GM12875 (cell line): ENCODE measurements at regions not wholly inside any gene's neighbourhood (a gene's known extent, or its start where the extent isn't known, plus 50 kb on each side); places are given as distances from the start of the nearest gene placed in this dataset.

Source experiments
- H3K4me3 ChIP-seq: one replicate; pipeline ENCODE4 v1.5.1; 2011; ENCODE audit warnings: low read depth, low read length, control low read depth
- TF ChIP-seq, protein P1 (sequence below): IDR thresholded peaks from 2 replicates; pipeline ENCODE4 v1.5.1; 2011; ENCODE audit warnings: low read depth, mild to moderate bottlenecking, control low read depth, inconsistent platforms, low read length, moderate library complexity, borderline replicate concordance; ENCODE audit not compliant: insufficient read depth

DNA sequence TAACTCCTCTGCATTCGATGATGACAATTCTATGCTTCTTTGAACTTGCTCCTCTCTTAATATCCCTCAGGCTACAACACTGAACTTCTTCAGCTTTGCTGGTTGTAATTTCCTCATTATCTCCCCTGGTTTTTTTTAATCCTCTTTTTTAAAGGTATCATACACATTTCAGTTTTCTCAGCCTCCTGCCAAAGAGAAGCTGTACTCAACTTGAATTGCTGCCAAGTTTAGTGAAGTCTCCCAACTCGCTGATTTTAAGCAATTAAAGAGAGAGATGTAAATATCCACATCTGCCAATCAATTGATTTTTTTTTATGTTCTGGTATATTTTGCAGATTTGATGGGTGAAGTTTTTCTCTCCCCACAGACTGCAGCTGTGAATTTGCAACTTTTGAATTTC lies 817.8 kb downstream of the GALC start:
- no peak overlapping the region for H3K4me3 ChIP-seq
- TF ChIP-seq, protein P1, sequence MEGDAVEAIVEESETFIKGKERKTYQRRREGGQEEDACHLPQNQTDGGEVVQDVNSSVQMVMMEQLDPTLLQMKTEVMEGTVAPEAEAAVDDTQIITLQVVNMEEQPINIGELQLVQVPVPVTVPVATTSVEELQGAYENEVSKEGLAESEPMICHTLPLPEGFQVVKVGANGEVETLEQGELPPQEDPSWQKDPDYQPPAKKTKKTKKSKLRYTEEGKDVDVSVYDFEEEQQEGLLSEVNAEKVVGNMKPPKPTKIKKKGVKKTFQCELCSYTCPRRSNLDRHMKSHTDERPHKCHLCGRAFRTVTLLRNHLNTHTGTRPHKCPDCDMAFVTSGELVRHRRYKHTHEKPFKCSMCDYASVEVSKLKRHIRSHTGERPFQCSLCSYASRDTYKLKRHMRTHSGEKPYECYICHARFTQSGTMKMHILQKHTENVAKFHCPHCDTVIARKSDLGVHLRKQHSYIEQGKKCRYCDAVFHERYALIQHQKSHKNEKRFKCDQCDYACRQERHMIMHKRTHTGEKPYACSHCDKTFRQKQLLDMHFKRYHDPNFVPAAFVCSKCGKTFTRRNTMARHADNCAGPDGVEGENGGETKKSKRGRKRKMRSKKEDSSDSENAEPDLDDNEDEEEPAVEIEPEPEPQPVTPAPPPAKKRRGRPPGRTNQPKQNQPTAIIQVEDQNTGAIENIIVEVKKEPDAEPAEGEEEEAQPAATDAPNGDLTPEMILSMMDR = no peak

DNA sequence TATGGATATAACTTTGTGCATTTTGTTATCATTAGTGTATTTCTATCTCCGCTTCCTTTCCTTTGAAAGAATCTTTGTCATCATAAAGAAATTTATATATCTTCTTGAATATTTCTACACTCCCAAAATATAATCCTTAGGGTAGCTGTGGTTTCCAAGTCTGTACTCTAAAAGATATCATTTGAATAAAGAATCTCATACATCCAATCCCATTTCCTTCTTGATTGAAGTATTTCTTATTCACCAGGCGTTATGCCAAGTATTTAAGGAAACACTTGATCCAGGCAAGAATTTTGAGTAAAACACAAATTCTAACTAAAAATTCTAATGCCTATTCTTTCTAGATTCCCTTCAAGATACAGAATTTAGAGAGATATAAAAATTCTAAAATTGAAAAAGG lies 821.8 kb downstream of the GALC start:
- H3K4me3 ChIP-seq = no peak overlapping the region
- TF ChIP-seq, protein P1 = no peak

DNA sequence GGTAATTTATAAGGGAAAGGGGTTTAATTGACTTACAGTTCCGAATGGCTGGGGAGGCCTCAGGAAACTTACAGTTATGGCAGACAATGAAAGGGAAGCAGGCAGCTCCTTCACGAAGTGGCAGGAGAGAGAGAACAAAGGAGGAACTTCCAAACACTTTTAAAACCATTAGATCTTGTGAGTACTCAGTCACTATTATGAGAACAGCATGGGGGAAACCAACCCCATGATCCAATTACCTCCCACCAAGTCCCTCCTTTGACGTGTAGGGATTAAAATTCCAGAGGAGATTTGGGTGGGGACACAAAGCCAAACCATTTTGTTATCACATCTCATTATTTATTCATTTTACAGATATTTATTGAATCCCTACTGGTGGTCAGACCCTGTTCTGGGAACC lies 822.8 kb downstream of the GALC start:
- H3K4me3 ChIP-seq = no peak overlapping the region
- TF ChIP-seq, protein P1 = no peak

DNA sequence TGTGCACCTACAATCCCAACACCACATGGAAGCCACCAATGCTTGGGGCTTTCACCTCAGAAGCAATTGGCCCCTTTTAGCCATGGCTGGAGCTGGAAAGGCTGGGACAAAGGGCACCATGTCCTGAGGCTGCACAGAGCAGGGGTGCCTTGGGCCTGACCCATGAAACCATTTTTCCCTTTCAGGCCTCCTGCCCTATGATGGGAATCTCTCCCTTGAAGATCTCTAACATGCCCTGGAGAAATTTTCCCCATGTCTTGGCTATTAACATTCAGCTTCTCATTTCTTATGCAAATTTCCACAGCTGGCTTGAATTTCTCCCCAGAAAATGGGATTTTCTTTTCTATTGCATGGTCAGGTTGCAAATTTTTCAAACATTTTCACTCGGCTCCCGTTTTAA lies 823.6 kb downstream of the GALC start:
- no peak overlapping the region for H3K4me3 ChIP-seq
- TF ChIP-seq, protein P1 = no peak

DNA sequence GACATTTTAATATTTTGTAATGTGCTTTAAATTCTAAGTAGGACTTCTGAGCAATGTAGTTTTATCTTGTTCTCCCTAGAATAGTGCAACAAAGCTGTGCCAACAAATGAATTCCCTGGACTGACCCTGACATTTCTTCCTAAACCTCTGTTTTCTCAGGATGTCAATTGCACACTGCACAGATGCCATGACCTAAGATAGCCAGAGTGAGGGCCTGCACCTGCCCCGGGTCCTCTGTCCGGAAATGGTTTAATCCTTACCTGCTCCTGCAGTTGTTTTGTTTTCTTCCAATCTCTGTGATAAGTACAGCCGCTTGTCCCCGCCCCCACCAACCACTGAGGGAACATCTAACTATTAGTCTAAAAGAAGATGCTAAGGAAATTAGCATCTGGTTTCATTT lies 831.5 kb downstream of the GALC start:
- no peak overlapping the region for H3K4me3 ChIP-seq
- TF ChIP-seq, protein P1 = no peak

DNA sequence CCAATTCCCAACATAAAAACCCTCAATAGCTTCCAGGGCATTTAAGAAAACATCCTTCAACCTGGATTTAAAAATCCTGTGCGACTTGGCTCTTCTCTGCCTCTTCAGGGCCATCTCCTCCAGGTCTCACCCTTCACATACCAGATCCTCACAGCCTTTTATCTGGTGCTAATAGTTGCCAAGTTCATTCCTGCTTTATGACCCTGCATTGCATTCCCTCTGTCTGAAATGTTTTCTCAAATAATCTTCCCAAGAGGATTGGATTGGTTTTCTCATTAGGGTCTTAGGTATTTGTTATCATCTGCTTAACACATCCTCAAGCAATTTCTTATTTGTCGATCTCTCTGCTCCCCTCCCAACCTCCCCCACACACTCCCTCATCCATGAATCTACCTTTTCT lies 832.0 kb downstream of the GALC start:
- TF ChIP-seq, protein P1 = no peak

DNA sequence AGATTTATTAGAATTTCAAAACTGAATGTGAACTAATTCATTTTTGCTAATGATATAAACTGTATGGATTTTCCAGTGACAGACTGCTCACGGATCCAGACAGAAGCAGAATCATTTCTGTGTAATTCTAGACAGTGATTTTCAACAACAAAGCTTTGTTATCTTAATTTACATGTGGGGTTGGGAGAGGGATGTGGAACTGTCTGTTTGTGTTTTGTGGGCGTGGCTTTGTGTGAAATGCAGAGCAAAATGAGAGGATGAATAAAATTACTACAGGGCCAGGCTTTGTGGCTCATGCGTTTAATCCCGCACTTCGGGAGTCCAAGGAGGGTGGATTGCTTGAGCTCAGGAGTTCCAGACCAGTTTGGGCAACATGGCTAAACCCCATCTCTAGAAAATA lies 834.7 kb downstream of the GALC start:
- TF ChIP-seq, protein P1 = no peak
- H3K4me3 ChIP-seq = no peak overlapping the region

More for the DNA sequence above, 832.0 kb downstream of the GALC start:
- no peak overlapping the region for H3K4me3 ChIP-seq
